Activated T-helper 1 cell treated with anti-CD3 and anti-CD28 coated beads, Interleukin-12 subunit alpha, Interleukin-12 subunit beta, Interleukin-2, Interleukin-4 antibody, amounts not matched to agents 30 ng/mL and 10 ng/mL and 1 ng/mL, durations not matched to agents 14 hours and 24 hours and 36 hours (primary cell): ENCODE measurements at regions not wholly inside any gene's neighbourhood (a gene's known extent, or its start where the extent isn't known, plus 50 kb on each side); places are given as distances from the start of the nearest gene placed in this dataset.

Experiments
- DNase-seq: peaks from one replicate; pipeline ENCODE4 v3.0.0; 2021; ENCODE audit warnings: low spot score
- H3K27ac Mint-ChIP-seq: one replicate; pipeline ENCODE4 v1.8.0; 2021; ENCODE audit warnings: mild to moderate bottlenecking, mixed read lengths
- H3K27me3 Mint-ChIP-seq: one replicate; pipeline ENCODE4 v1.8.0; 2022; ENCODE audit warnings: mild to moderate bottlenecking, moderate library complexity, mixed read lengths; ENCODE audit not compliant: insufficient read depth
- H3K36me3 Mint-ChIP-seq: one replicate; pipeline ENCODE4 v1.8.0; 2021; ENCODE audit warnings: low read depth, mixed read lengths
- H3K4me1 Mint-ChIP-seq: one replicate; pipeline ENCODE4 v1.8.0; 2021; ENCODE audit warnings: low read depth, mixed read lengths
- H3K4me3 Mint-ChIP-seq: one replicate; pipeline ENCODE4 v1.8.0; 2021; ENCODE audit warnings: mild to moderate bottlenecking, moderate library complexity, mixed read lengths
- H3K9me3 Mint-ChIP-seq: one replicate; pipeline ENCODE4 v1.8.0; 2021; ENCODE audit warnings: mixed read lengths
- intact Hi-C: fragments of 100-400 bp; cut with micrococcal nuclease; formaldehyde crosslinking; loops from one replicate; pipeline ENCODE4 v1.15.1; 2024

DNA sequence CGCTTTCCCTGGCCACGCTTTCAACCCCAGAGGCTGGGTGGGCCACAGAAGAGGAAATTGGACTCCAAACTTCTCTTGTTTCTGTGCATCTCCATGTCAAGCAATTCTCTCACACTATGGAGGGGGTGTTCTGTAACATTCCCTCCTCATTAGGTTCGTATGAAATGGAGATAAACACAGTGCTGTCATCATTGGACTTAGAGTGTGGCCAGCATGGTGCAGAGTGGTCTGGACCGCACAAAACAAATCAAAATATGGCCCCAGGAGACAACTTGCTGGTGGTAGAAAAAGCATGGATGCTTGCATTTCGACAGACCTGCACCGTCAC lies 655.2 kb downstream of the BNC2 start:
- no peak for DNase-seq
- no peaks in the 10 kb centered on the region for H3K9me3 Mint-ChIP-seq
- intact Hi-C loops = no loop called here
- no peaks in the 10 kb centered on the region for H3K4me1 Mint-ChIP-seq
- no peaks in the 10 kb centered on the region for H3K36me3 Mint-ChIP-seq
- no peak overlapping the region for H3K27ac Mint-ChIP-seq
- no peak overlapping the region for H3K4me3 Mint-ChIP-seq
- no peaks in the 10 kb centered on the region for H3K27me3 Mint-ChIP-seq

GRCh38 chr9:16217943-16218701 lies 652.3 kb downstream of the BNC2 start:
- H3K4me1 Mint-ChIP-seq = no peaks in the 10 kb centered on the region
- no peak overlapping the region for H3K27ac Mint-ChIP-seq
- no peaks in the 10 kb centered on the region for H3K36me3 Mint-ChIP-seq
- H3K9me3 Mint-ChIP-seq = peaks cover 5% of the 10 kb centered on the region
- intact Hi-C loops = no loop called here
- no peak for DNase-seq
- H3K4me3 Mint-ChIP-seq = no peak overlapping the region
- no peaks in the 10 kb centered on the region for H3K27me3 Mint-ChIP-seq

- Mint-ChIP-seq H3K4me1 (no peaks in the 10 kb centered on the region), H3K9me3 (peaks cover 5% of the 10 kb centered on the region), H3K27ac (no peak overlapping the region), H3K4me3 (no peak overlapping the region), H3K36me3 (no peaks in the 10 kb centered on the region), H3K27me3 (no peaks in the 10 kb centered on the region)
- intact Hi-C loops = no loop called here
- no peak for DNase-seq
These were observed 649.1 kb downstream of the BNC2 start for GRCh38 chr9:16221366-16221765.

DNA sequence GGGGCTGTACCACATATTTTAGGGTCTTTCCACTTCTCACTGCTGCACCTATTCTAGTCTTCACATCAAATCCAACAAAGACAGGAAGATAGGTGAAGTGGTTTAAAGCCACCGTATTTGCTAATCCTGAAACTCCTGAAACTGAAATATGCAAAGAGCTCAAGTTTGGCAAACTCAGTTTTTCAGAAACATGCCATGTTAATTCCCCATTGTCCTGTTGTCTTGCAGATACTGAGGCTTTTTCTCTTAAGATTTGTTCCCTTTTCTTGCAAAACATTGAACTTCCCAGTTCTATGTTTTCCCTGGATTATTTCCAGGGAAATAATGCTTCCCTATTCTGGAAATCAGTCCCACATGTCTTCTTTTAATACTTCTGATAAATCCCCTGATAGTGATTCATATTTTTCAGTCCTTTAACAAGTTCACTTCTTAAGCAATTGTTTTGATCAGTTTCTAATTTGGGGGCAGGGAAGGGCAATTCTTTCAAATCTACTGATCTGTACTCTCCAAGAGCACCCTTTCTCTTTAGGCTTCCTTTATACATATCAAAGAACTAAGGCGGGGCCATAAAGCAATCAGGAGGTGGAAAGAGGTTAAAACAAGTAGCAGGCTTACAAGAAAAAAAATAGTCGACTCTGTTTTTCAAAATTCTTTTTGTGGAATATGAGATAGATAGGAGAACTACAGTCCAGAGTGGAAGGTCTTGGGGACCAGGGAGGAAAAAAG lies 648.5 kb downstream of the BNC2 start:
- H3K9me3 Mint-ChIP-seq = peaks cover 5% of the 10 kb centered on the region
- H3K4me3 Mint-ChIP-seq = no peak overlapping the region
- H3K27me3 Mint-ChIP-seq = no peaks in the 10 kb centered on the region
- H3K4me1 Mint-ChIP-seq = no peaks in the 10 kb centered on the region
- DNase-seq = no peak
- no peaks in the 10 kb centered on the region for H3K36me3 Mint-ChIP-seq
- no peak overlapping the region for H3K27ac Mint-ChIP-seq
- intact Hi-C loops = no loop called here

- no peaks in the 10 kb centered on the region for H3K4me1 Mint-ChIP-seq
- DNase-seq = no peak
- no peaks in the 10 kb centered on the region for H3K27me3 Mint-ChIP-seq
- H3K27ac Mint-ChIP-seq = no peak overlapping the region
- intact Hi-C loops = no loop called here
- no peaks in the 10 kb centered on the region for H3K36me3 Mint-ChIP-seq
- peaks cover 5% of the 10 kb centered on the region for H3K9me3 Mint-ChIP-seq
- no peak overlapping the region for H3K4me3 Mint-ChIP-seq
These were observed 647.2 kb downstream of the BNC2 start for GRCh38 chr9:16223074-16223871.

- H3K9me3 Mint-ChIP-seq = peaks cover 7% of the 10 kb centered on the region
- no peak overlapping the region for H3K4me3 Mint-ChIP-seq
- H3K4me1 Mint-ChIP-seq = no peaks in the 10 kb centered on the region
- H3K36me3 Mint-ChIP-seq = no peaks in the 10 kb centered on the region
- H3K27me3 Mint-ChIP-seq = no peaks in the 10 kb centered on the region
- no peak for DNase-seq
- intact Hi-C loops = no loop called here
- no peak overlapping the region for H3K27ac Mint-ChIP-seq
These were observed 639.7 kb downstream of the BNC2 start for GRCh38 chr9:16230731-16231130.

- Mint-ChIP-seq H3K27me3 (no peaks in the 10 kb centered on the region), H3K4me3 (no peak overlapping the region), H3K4me1 (no peaks in the 10 kb centered on the region), H3K9me3 (peaks cover 11% of the 10 kb centered on the region), H3K36me3 (no peaks in the 10 kb centered on the region), H3K27ac (no peak overlapping the region)
- DNase-seq = no peak
- intact Hi-C loops = no loop called here
These were observed 634.2 kb downstream of the BNC2 start for GRCh38 chr9:16236311-16236710.

GRCh38 chr9:16236882-16237281 lies 633.6 kb downstream of the BNC2 start:
- intact Hi-C loops = no loop called here
- no peaks in the 10 kb centered on the region for H3K4me1 Mint-ChIP-seq
- H3K4me3 Mint-ChIP-seq = no peak overlapping the region
- H3K27me3 Mint-ChIP-seq = no peaks in the 10 kb centered on the region
- no peak overlapping the region for H3K27ac Mint-ChIP-seq
- H3K9me3 Mint-ChIP-seq = peaks cover 17% of the 10 kb centered on the region
- H3K36me3 Mint-ChIP-seq = no peaks in the 10 kb centered on the region
- no peak for DNase-seq

DNA sequence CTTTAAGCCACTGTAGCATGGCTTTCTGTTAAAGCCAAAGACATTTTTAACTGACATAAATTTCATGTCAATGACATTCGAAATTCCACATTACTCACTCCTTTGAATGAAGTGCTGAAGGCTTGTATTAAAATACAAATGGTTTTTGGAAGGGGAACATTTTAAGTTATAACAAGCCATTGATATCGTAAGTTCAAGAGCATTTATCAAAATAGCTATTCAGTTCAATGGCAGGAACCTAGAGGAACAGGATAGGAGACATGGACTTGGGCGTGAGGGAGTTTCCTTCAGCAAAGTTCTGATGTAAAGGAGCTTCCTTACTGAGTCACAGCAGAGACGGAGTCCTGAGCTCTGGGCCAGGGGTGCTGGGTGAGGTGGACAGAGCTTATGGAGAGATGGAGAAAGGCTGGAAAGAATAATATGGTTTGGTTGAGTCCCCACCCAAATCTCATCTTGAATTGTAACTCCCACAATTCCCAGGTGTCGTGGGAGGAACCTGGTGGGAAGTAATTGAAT lies 631.8 kb downstream of the BNC2 start:
- no peaks in the 10 kb centered on the region for H3K36me3 Mint-ChIP-seq
- no peak for DNase-seq
- no peaks in the 10 kb centered on the region for H3K27me3 Mint-ChIP-seq
- no peaks in the 10 kb centered on the region for H3K4me1 Mint-ChIP-seq
- H3K27ac Mint-ChIP-seq = no peak overlapping the region
- H3K4me3 Mint-ChIP-seq = no peak overlapping the region
- peaks cover 17% of the 10 kb centered on the region for H3K9me3 Mint-ChIP-seq
- intact Hi-C loops = no loop called here

GRCh38 chr9:16241231-16241630 lies 629.2 kb downstream of the BNC2 start:
- Mint-ChIP-seq H3K27ac (no peak overlapping the region), H3K9me3 (peaks cover 8% of the 10 kb centered on the region), H3K4me3 (no peak overlapping the region), H3K4me1 (no peaks in the 10 kb centered on the region), H3K36me3 (no peaks in the 10 kb centered on the region), H3K27me3 (no peaks in the 10 kb centered on the region)
- DNase-seq = no peak
- intact Hi-C loops = no loop called here

DNA sequence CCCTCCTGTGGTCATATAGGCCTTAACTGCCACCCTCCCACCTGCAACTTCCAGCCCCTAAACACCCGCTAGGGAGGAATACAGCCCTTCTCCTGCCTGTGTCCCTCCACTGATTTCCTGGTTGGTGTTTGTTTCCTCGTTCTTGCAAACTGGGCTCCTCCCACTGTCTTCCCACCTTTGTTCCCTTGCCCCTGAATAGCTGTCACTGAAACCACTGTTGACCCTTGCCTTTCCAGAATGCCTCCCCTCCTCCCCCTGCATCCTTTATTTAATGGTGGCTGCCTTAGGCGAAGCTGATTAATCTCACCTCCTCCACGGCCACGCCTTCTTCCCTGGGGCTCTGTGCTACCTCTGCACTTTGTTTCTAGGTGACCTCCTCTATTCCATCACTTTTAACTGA lies 626.7 kb downstream of the BNC2 start:
- H3K27ac Mint-ChIP-seq = no peak overlapping the region
- no peaks in the 10 kb centered on the region for H3K4me1 Mint-ChIP-seq
- peaks cover 8% of the 10 kb centered on the region for H3K9me3 Mint-ChIP-seq
- no peak overlapping the region for H3K4me3 Mint-ChIP-seq
- no peaks in the 10 kb centered on the region for H3K27me3 Mint-ChIP-seq
- H3K36me3 Mint-ChIP-seq = no peaks in the 10 kb centered on the region
- no peak for DNase-seq
- intact Hi-C loops = no loop called here

DNA sequence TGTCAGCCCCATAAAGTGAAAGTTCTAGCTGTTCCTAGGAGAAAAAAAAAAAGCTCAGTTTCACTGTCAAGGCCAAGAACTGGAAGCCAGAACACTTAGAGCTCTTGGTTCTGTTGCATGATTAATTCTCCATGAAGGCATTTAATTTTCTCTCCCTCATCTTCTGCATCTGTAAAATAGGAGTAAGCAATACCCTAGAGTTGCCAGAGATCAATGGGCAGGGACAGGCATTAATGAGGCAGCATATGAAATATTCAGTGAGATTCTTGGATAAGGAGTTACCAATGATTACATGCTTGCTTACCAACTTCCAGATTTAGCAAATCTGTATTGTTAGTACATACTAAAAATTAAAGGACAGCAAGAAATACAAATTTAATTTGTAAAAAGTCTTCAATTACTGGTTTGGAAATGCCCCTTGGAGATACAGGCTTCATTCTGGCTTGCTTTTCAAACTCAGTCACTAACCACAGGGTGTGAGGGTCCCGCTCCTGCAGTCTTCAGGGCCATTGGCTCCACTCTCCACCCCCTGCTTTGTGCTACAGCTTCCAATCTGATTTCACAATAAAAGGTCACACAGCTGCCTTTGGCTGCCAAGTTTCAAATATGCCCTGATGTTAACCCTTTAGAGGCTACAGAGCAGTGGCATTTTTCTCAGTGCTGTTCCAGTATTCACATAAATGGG lies 624.6 kb downstream of the BNC2 start:
- Mint-ChIP-seq H3K27ac (no peak overlapping the region), H3K9me3 (peaks cover 8% of the 10 kb centered on the region), H3K36me3 (no peaks in the 10 kb centered on the region), H3K4me3 (no peak overlapping the region), H3K27me3 (no peaks in the 10 kb centered on the region), H3K4me1 (no peaks in the 10 kb centered on the region)
- no peak for DNase-seq
- intact Hi-C loops = no loop called here
